Right ventricle myocardium inferior (tissue), 1 donor: ENCODE measurements at regions not wholly inside any gene's neighbourhood (a gene's known extent, or its start where the extent isn't known, plus 50 kb on each side); places are given as distances from the start of the nearest gene placed in this dataset.

ENCODE experiments used
- ATAC-seq: fragments of 200-7000 bp; cut with Tn5 transposase; one replicate; pipeline ENCODE4 v1.9.1; 2020; ENCODE audit warnings: mild to moderate bottlenecking, moderate library complexity
- DNase-seq: peaks from one replicate; pipeline ENCODE4 v3.0.0; 2021; ENCODE audit errors: missing footprints
- intact Hi-C: fragments of 100-400 bp; cut with DNase I; formaldehyde crosslinking; loops from one replicate; pipeline ENCODE4 v1.11.0; 2022
- donor health status: DM: no; HTN: yes; CAD: no; lungs with severe emphysema.

DNA sequence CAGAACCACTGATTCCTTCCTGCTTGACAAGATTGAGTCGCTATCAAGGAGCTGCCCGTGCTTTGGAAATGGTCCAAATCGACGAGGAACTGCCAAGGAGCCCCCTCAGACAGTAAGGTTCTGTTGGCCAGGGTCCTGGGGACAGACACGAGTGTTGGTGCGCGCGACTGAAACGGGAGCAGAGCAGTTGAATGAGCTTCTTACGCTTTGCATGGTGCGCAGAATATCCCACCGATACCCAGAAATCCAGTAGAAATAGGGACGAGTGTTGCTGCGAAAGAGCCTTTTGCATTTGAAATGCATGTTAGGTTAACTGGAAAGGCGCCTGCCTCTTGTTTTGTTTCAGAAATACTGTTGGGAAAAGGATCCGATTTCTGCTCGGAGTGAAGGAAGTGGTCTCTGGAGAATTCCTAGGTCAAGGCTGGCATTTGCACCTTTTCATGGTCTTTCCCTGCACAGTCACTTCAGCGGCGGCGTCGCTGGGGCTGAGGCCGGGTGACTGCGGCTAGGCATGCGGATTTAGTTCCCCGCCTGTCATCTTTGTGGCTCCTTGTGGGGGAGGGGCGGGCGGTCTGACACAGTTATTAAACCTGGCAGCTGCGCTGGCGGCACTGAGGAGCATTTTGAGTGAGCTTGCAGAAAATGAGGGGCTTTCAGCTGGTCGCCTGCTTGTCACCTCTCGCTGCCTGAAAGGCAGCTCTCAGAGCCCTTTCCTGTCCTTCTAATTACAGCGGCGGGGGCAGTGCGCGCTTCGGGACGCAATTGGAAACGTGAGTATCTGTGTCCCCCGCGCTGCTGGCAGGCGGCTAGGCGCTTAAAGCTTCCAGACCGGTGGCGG is 51.5 kb upstream of the TRIM2 start:
- intact Hi-C loops = no loop called here
- DNase-seq = peak; percentile 76
- peak; percentile 45 for ATAC-seq

GRCh38 chr4:153153339-153153871 is 50.8 kb upstream of the TRIM2 start:
- peak; percentile 74 for ATAC-seq
- peak; percentile 70 for DNase-seq
- intact Hi-C loops = no loop called here

DNA sequence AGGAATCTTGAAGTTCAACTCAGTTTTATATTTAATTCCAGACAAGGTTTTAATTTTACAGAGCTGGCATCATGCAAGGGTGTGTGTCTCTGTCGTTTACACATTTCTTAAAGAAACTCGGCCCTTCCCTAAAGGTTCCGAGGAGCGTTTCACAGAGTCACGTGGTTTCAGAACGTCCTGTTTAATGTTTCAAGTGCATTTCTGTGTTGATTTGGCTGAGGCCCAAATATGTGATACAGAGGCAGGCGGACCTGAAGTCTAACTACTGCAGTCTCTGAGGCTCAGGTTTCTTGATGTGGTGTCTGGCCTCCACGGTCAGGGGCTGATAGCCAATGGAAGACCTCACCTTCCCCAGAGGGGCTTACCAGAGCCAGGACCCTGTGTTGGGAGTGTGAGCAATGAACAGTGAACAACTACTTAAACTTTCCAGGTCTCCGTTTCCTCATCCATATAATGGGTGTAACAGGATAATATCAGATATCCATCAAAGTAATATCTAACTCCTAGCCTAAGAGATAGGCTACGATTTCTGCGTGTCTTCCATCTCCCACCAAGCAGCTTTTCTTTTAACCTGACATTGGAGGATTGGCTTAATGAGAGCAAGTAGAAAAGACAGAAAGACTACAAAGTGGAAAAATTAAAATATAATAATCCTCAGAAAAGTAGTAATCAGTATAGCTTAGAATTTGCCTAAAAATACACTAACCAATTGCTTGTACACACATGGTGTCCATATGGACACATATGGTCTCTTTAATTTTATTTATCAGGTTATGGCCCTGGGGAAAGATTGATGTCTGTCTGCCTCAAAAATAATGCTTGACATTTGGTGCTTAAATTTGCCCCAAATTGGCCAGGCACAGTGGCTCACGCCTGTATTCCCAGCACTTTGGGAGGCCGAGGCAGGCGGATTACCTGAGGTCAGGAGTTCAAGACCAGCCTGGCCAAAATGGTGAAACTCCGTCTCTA is 50.0 kb upstream of the TRIM2 start:
- intact Hi-C loops = no loop called here
- ATAC-seq = no peak
- no peak for DNase-seq
